Stimulated activated CD4-positive, alpha-beta T cell treated with anti-CD3 and anti-CD28 coated beads, Interleukin-4, amount 100 ng/mL, for 4 hours (primary cell): ENCODE measurements at regions not wholly inside any gene's neighbourhood (a gene's known extent, or its start where the extent isn't known, plus 50 kb on each side); places are given as distances from the start of the nearest gene placed in this dataset.
"Not testable (repeated sequence)": the region's sequence is repeated elsewhere in the genome, so short reads cannot be mapped to it uniquely, and the experiment has no call there.

Experiments used
- DNase-seq, 2 experiments: peaks; one replicate each; pipeline ENCODE4 v3.0.0-alpha.2; 2020

- no peak for DNase-seq
Observed at GRCh38 chr6:53446151-53446550, 97.4 kb upstream of the ELOVL5 start.

DNA sequence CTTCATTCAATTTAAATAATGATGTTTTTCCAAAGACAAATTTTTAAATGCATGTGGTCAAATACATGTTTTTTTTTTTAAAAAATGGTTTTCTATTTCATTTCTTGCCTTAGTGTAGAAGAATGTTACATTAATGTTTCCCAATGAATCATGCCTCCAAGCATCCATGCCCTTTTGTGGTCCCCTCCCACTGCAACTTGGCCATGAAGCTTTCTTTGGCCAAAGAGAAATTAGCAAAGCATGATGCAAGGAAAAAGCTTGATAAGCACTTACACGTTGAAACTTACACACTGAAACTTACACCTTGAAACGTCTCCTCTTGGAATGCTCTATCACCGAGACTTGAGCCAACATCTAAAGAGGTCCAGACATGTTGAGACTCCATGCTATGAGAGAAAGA is 93.0 kb upstream of the ELOVL5 start:
- no peak for DNase-seq

- DNase-seq = no peak
Observed at GRCh38 chr6:53441035-53441493, 92.3 kb upstream of the ELOVL5 start.

GRCh38 chr6:53440336-53440945 is 91.7 kb upstream of the ELOVL5 start:
- no peak for DNase-seq

GRCh38 chr6:53439556-53439955 is 90.8 kb upstream of the ELOVL5 start:
- DNase-seq = no peak

GRCh38 chr6:53437557-53438202 is 88.9 kb upstream of the ELOVL5 start:
- no peak for DNase-seq

DNA sequence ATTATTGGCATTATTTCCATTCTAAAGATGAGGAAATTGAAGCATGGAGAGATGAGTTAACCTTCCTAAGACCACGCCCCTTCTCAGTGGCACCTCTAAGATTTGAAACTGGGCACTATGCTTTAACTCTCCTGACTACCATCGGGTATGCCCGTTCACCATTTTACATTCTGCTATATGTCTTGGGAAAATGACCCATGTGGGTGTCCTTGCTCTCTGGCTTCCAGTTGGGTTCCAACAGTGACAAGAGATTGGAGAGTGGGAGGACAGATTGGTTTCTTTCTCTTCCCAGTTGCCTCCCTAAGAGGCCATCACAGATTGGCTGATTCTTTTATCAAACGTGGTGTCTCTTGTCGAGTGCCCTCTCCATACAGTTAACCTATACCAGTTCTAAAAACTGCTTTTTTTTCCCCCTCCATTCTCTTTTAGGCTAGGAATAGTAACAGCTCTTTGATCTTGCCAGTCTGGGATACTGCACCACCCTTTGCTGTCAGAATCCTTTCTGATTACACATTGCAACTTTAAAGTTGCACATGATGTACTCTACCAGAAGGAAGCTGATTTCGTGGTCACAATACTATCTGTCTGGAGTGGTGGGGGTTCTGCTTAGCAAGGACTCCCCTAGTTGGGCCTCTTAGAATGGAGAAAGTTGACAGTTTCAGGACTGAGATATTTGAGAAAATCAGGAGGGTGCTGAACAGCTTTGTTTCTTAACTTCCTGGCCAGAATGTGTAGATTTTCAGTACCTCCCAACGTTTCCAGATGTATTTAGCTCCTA is 88.0 kb upstream of the ELOVL5 start:
- DNase-seq = no peak

- no peak for DNase-seq
Observed at GRCh38 chr6:53433951-53434285, 85.2 kb upstream of the ELOVL5 start.

DNA sequence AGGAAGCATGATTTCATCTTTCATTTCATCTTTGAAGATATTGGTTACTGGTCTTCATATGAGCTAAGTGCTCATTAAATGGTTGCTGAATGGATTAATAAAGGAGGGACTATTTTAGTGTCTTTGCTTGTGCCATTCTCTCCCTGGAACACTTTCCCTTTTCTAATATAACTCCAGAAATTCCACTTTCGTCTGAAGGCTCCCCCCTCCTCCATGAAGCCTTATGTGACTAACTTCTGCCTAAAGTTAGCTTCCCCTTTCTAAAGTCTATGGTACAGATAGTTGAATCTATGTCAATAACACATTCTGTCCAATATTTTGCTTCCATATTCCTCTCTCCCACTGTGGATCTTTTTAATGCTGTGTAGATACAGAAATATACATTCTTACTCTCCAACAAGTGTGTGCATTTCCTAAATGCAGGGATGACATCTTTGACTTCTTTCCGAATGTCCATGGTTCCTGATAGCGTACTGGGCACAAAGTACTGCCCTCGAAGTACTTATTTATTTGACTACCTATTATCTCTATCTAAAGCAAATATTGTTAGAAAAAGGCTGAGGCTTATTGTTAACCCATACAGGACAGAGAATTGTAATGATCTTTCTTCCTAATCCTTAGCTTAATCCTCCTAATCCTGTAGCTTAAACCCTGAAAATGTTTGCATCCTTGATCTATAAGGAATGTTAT is 84.7 kb upstream of the ELOVL5 start:
- no peak for DNase-seq

DNA sequence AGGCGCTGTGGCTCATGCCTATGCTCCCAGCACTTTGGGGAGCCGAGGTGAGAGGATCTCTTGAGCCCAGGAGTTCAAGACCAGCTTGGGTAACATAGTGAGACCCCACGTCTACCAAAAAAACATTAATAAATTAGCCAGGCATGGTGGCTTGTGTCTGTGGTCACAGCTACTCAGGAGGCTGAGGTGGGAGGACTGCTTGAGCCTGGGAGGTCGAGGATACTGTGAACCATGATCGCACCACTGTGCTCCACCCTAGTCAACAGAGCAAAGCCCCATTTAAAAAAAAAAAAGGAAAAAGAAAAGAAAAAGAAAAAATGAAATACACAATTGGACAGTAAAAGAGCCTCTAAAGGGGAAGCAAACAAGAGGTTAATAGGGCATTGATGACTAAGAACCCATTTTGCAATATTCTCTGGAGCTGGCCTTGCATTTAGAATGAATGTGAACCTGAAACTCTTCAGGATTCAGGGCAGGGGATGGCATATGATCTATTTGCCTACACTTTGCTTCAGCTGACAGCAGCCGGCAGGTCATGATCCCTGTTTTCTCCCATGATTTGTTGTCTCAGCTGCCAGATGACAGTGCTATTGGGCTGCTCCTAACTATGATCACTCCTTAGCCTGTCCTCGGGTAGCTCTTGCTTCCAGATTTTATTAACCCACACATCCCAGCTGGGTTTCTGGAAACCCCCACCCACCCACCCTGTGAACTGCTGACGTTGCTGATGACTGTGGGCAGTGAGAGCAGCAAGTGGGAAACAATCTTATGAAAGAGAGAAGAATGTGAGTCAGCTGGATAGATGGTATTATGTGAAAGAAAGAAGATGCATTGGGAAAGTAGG is 83.8 kb upstream of the ELOVL5 start:
- DNase-seq = no peak

DNA sequence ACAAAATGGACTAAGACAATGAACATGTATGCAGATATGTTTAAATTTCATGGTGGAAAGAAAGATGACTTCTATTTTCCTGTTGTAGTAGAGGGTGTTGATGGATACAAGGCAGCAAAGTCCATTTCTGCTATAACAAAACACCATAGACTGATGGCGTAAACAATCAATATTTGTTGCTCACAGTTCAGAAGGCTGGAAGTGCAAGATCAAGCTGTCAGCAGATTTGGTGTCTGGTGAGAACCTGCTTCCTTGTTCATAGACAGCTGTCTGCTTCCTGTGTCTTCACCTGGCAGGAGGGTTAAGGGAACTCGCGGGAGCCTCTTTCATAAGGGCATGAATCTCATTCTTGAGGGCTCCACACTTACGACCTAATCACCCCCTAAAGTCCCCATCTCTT is 83.0 kb upstream of the ELOVL5 start:
- no peak for DNase-seq

DNA sequence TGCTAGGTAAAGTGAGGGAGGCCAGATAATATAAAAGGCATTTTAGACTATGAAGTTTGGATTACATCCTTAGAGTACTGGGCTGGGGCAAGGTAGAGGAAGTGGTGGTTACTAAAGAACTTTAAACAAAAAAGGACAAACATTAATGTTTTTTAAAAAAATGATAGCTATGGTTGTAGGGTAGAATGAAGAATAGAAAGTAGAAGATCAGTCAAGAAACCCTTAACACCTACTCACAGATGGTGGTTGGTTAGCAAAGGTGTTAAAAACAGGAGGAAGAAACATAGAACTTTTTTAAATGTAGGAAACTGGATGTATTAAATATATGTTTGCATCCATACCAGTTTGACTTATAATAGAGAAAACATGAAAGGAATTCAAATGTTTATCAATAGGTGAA is 80.7 kb upstream of the ELOVL5 start:
- DNase-seq = no peak

- DNase-seq = no peak
Observed at GRCh38 chr6:53428886-53429285, 80.1 kb upstream of the ELOVL5 start.

- no peak for DNase-seq
Observed at GRCh38 chr6:53426667-53427270, 78.0 kb upstream of the ELOVL5 start.

- no peak for DNase-seq
Observed at GRCh38 chr6:53426117-53426516, 77.4 kb upstream of the ELOVL5 start.

DNA sequence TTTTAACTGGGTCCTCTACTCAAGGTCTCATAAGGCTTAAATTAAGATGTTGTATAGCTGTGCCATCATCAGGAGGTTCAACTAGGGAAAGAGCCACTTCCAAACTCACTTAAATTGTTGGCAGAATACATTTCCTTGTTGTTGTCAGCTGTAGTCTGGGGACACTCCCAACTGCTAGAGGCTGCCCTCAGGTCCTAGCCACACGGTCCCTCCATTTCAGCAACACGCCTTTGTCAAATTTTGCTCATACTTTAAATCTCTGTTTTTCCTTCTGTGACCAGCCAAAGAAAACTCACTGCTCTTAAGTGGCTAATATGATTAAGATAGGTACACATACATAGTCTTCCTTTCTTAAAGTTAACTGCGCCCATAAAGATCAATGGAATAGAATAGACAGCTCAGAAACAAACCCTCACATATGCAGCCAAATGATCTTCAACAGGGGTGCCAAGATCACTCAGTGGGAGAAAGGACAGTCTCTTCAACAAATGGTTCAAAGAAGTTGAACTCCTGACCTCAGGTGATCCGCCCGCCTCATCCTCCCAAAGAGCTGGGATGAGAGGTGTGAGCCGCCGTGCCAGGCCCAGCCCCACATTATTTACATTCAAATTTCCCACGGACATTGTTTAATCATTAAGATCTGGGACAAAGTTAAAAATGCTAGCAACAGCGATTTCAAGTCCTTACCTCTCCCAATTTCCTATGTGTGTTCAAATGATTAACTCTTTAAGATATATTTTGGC is 76.4 kb upstream of the ELOVL5 start:
- no peak for DNase-seq

GRCh38 chr6:53424300-53424699 is 75.5 kb upstream of the ELOVL5 start:
- DNase-seq = no peak

GRCh38 chr6:53423560-53423959 is 74.8 kb upstream of the ELOVL5 start:
- not testable (repeated sequence) for DNase-seq

DNA sequence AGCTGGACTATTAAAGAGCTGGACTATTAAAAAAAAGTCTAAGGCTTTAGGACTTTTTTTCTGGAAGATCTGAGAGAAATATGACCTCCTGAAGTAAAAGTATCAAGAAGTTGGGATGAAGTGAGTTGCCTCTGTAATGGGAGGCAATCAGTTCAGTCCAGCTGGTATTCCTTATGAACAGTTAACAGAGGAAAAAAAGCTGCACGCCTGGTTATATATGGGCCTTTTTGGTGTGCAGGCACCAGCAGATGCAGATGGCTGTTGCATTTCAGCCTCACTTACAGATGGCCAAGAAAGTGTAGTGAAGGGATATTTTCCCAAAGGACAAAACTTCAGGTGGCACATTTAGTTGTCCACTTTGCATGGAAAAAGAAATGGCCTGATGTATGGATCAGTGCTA is 70.3 kb upstream of the ELOVL5 start:
- DNase-seq = no peak

DNA sequence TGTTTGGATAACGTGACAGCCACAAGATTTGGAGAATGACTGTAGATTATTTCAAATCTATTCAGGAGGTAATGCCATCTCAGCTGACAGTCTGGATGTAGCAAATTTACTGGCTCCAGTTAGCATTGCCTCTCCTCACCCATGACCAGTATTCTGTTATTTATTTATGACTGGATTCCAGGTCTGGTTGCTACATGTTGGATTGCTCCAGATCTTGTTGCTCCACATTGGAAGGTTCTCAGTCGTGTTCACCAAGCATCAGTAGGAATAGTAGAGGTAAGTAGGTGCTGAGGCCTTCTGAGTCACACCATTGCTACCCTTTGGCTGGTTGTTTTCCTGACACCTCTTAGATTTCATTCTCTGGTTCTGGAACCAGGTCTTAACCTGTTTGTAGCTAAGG is 69.5 kb upstream of the ELOVL5 start:
- no peak for DNase-seq

DNA sequence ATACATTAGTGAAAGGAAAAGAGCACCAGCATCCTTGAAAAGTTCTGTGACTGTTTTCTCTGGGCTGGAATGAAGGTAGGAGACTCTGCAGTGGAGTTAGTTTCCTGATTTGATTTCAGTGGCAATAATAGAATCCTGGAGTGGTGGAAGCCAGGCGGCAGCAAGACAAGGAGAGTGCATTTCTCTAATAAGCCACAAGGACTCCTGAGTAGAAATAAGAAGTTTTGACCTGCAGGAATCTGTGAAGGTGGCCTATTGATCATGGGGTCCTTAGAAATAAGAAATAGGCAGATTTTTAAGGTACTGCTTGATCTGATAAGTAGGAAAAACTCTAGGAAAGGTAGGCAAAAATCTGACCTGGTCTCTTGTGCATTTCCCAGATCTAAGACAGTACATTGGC is 68.4 kb upstream of the ELOVL5 start:
- no peak for DNase-seq

GRCh38 chr6:53413326-53413725 is 64.6 kb upstream of the ELOVL5 start:
- DNase-seq = no peak
